NCI-H510A treated with DMSO at 0.1 percent for 48 hours (cell line): ENCODE measurements at regions not wholly inside any gene's neighbourhood (a gene's known extent, or its start where the extent isn't known, plus 50 kb on each side); places are given as distances from the start of the nearest gene placed in this dataset.
A peak's percentile ranks its signal among the peaks of the same experiment; 100 is the strongest.

Source experiments
- DNase-seq: peaks from one replicate; lab custom pipeline; 2025; lab: John Stamatoyannopoulos, UW

GRCh38 chr10:3902054-3902808 is 117.2 kb upstream of the KLF6 start:
- no peak for DNase-seq

DNA sequence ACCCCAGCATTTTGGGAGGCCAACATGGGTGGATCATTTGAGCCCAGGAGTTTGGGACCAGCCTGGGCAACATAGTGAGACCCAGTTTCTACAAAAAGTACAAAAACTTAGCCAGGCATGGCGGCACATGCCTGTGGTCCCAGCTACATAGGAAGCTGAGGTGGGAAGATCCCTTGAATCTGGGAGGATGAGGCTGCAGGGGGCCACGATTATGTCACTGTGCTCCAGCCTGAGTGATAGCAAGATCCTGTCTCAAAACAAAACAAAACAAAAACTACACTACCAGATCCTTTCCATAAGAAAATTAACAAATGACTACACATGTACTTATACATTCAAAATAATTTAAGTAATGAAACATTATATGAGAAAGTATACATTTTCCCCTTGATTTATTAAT is 116.4 kb upstream of the KLF6 start:
- no peak for DNase-seq

GRCh38 chr10:3900391-3900790 is 115.4 kb upstream of the KLF6 start:
- no peak for DNase-seq

GRCh38 chr10:3898821-3899220 is 113.8 kb upstream of the KLF6 start:
- no peak for DNase-seq

- no peak for DNase-seq
Measured at GRCh38 chr10:3897156-3897555, 112.1 kb upstream of the KLF6 start.

GRCh38 chr10:3896161-3896560 is 111.2 kb upstream of the KLF6 start:
- no peak for DNase-seq

DNA sequence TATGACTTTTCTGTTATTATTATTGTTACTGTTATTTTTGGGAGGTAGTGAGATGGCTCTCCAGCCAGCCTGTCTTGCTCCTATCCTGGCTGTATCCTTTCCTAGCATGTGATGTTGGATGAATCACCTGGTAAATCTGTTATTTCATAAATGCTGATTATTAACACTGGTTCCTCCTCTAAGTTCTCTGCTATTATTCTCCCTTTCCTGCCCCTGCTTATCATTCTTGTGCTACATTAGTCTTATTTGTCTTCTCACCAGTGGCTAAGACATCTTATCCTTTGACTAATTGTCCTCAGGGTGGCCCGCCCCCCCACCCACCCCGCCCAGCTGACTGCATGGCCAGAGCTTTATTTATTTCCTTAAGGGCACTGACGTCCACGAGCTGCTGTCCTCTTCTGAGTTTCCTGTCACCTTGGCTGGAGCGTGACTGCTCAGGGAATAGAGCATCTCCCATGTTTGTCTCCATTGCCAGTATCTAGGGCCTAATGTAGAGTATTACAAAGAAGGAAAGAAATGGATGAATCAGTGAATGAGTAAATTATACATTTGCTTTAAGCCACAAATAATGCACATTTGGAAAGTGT is 110.1 kb upstream of the KLF6 start:
- DNase-seq = no peak

GRCh38 chr10:3893901-3894563 is 109.0 kb upstream of the KLF6 start:
- DNase-seq = no peak

- DNase-seq = no peak
Measured at GRCh38 chr10:3892440-3893425, 107.7 kb upstream of the KLF6 start.

DNA sequence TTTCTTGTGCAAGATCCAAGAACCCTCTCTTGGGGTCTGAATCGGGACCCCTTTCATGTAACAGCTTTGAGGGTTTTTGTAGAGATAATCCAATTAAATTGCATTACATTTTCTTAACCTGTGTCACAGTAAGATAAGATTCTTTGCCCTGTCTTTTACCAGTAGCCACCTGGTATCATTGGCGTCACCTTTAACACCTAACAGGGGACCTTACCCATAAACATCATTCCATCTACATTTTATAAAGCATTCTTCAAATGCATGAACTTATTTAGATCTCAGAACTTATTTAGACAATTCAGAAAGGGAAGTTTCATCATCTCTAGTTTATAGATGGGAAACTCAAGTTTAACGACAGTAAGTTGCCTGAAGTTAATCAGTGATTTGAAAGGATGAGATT is 106.4 kb upstream of the KLF6 start:
- DNase-seq = no peak

GRCh38 chr10:3890602-3891352 is 105.8 kb upstream of the KLF6 start:
- DNase-seq = no peak

DNA sequence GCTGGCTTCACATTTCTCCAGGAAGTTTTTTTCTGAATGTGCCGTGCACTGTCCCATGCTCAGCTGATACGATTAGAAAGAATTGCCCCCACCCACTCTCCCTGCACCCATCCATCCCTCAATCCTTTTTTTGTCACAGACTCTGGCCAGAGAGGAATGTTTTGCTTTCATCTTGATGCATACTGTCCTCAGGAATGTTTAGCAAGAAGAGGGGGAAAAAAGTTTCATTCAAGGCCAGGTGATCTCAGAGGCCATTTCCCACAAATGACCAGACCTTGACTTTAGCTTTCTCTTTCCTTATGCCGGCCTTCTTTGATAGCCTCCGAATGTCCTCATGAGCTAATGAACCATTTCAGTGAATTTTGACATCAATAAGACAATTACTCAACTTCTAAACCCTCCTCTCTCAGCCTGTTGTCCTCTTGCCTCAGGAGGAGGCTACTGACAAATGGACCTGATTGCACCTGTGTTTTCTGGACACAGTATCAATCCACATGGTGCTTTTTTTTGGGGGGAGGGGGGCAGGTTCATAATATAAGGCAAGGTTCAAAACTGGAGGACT is 105.0 kb upstream of the KLF6 start:
- DNase-seq = no peak

DNA sequence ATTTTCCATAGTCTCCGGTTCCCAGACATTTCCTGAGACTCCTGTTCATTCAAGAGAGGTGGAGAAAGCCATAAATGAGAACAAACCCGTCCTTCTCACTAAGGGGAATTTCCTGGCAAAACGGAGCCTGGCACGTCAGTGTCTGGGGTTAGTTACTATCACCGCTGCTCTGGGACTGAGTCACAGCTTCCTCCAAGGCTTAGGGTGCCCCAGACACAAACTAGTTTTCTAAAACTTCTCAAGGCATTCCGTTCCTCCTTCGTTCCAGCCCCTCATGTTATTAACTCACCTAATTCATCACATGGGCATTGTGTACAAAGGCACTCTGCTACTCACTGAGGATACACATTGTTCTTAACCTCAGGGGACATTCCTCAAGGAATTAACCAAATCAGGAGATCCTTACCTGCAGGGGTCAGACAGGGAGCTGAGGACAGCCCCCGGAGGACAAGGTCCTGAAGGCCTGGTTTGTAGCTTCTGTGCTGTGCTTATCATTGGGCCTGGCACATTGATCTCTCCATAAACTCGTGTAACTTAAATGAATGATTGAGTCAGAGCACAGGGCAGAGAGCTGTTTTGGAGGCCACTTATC is 103.0 kb upstream of the KLF6 start:
- no peak for DNase-seq

DNA sequence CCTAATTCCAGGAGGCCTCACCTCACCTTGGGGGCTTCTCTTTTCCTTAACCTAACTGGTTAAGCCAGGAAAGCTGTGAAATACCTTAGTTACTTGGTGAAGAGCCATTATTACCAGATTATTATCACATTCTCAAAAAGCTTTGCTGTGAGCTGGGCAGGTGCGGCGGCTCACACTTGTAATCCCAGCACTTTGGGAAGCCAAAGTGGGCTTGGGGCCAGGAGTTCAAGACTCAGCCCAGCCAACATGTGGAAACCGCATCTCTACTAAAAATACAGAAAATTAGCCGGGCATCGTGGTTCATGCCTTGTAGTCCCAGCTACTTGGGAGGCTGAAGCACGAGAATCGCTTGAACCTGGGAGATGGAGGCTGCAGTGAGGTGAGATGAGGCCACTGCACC is 102.4 kb upstream of the KLF6 start:
- no peak for DNase-seq

GRCh38 chr10:3886641-3887251 is 101.7 kb upstream of the KLF6 start:
- DNase-seq = no peak

DNA sequence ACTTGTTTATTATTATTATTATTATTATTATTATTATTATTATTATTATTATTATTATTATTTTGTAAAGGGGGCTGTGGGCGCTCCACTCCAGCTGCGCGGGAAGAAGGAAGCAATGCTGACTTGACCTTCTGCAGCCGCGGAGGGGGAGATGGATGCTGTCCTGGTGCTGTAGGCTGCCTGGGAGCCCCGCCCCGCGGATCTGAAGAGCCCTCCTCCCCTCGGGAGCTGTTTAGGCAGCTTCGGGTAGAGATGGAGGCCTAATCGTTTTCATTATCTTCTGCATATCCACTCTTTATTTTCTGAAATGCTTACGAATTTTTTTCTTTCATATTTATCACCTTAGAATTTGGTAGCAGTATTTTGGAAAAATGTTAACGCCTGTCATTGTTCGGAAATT is 101.2 kb upstream of the KLF6 start:
- DNase-seq = no peak

DNA sequence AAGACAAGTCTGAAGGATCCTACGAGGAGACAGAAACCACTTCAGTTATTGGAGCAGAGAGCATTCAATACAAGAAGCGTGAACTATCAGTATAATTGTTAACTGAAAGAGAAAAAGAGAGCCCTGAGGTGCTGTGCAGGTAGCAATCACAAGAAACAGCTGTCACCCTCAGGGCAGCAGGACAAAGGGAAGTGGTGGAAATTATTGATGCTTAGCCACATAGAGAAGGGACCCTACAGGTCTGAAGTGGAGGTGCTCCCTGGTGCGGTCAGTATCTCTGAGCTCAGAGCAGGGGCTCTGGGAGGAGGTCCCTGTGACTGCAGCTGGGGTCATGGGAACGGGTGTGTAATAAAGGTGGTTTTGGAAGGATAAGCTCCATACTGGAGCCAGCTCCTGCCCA is 97.8 kb upstream of the KLF6 start:
- DNase-seq = no peak

DNA sequence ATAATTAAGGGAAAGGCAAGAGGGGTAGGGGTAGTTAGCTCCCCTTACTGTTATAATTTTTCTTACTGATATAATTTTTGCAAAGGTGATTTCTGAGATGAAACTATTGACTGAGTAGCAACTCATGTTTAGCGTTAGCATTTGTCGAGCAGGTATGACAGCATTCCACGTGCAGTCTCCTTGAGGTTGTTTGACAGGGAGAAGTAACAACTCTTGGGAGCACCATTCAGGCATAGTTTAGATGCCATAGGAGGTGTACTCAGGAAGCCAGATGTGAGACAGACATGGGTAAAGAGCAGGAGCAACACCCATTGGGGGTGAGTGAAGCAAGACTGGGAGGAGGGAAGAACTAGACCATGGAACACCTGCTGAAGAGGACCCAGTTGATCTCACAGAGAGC is 96.6 kb upstream of the KLF6 start:
- DNase-seq = no peak

DNA sequence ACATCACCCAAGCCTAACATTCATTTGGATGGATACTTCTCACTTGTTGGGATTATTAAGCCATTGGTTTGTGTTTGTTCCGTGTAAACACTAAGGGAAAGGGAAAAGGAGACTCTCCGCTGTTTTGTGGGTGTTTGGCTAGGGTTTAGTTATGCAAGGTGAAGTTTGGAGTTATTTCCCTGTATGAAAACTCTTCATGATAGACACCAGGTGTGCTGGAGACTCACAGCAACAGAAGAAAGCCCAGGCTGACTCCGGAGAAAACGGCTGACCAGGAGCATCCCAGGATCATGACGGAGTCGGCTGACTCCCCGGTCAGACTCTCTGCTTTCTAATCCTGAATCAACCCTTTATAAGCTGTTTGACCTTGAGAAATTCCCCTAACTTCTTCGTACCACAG is 94.1 kb upstream of the KLF6 start:
- DNase-seq = peak; percentile 13

DNA sequence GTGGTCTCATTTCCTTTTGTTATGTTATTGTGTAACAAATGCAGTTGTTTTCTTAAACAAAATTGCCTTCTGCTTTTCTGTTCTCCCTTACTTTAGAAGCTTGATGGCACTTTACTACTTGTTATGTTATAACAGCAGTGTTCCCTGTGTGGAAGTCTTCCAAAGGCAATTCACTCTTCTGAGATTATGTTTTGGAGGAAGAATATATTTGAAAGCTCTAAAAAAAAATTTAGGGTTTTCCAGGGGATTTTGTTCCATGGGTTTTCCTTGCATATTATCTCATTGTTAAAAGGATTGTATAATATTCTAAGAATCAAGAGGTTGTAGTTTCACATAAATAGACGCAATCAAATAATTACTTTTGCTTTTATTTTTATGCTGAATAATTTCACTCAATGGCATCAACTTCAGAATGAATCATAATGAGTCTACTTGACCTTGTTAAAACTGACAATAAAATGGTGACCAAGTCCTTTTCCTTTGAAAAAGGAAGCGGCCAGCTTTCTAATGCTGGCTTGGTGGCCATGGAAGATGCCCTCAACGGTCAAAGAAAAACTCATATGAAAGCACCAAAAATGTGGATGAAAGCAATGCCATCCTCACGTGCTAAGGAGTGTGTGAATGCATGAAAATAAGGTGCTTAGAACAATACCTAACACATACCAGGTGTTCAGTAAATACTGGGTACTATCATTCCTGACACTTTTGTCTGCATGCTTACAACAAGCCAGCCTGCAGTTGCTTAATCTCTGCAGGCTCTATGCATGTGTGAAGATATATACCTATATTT is 92.4 kb upstream of the KLF6 start:
- DNase-seq = no peak
